CD8-positive, alpha-beta memory T cell (primary cell): ENCODE measurements at regions not wholly inside any gene's neighbourhood (a gene's known extent, or its start where the extent isn't known, plus 50 kb on each side); places are given as distances from the start of the nearest gene placed in this dataset.
"Not testable (repeated sequence)": the region's sequence is repeated elsewhere in the genome, so short reads cannot be mapped to it uniquely, and the experiment has no call there.

Experiments
- CTCF ChIA-PET: fragments of 350-600 bp; sonication (Branson Sonifier 250); formaldehyde crosslinking; loops from one replicate; lab custom pipeline; 2021; ENCODE audit warnings: antibody characterized with exemption; lab: Charles Lee
- POLR2A ChIA-PET: fragments of 350-600 bp; sonication (Branson Sonifier 250); formaldehyde crosslinking; loops from one replicate; lab custom pipeline; 2021; ENCODE audit warnings: antibody characterized with exemption; lab: Charles Lee
- DNase-seq, 5 donors: peaks; one replicate each; pipeline versions ENCODE4 v3.0.0 to v3.0.0-alpha.2; 2020 to 2022; ENCODE audit warnings: mixed read lengths in 1 of 5
- H3K27ac ChIP-seq: one replicate; pipeline ENCODE4 v1.7.0; 2013; ENCODE audit warnings: low read depth, mild to moderate bottlenecking, low read length, moderate library complexity
- H3K27me3 ChIP-seq: 2 replicates; pipeline ENCODE4 v1.7.0; 2013; ENCODE audit warnings: low read length, mild to moderate bottlenecking; ENCODE audit not compliant: insufficient read depth, poor library complexity, severe bottlenecking
- H3K36me3 ChIP-seq: 2 replicates; pipeline ENCODE4 v1.7.0; 2013; ENCODE audit warnings: mild to moderate bottlenecking, low read length, moderate library complexity; ENCODE audit not compliant: insufficient read depth
- H3K4me1 ChIP-seq: 2 replicates; pipeline ENCODE4 v1.7.0; 2013; ENCODE audit warnings: mild to moderate bottlenecking, low read length, moderate library complexity; ENCODE audit not compliant: insufficient read depth
- H3K4me3 ChIP-seq: 2 replicates; pipeline ENCODE4 v1.7.0; 2013; ENCODE audit warnings: mild to moderate bottlenecking, low read length
- H3K9me3 ChIP-seq: 2 replicates; pipeline ENCODE4 v1.7.0; 2013; ENCODE audit warnings: mild to moderate bottlenecking, low read length
- H3K27ac Mint-ChIP-seq, 8 donors: one replicate each; pipeline ENCODE4 v1.8.0; 2020 to 2021; ENCODE audit warnings: mixed read lengths in 8 of 8, mild to moderate bottlenecking in 6 of 8, inconsistent platforms in 3 of 8, moderate library complexity in 3 of 8
- H3K27me3 Mint-ChIP-seq, 2 donors: one replicate each; pipeline ENCODE4 v1.8.0; 2020 to 2021; ENCODE audit warnings: mixed read lengths in 2 of 2, mild to moderate bottlenecking in 1 of 2, moderate library complexity in 1 of 2
- H3K36me3 Mint-ChIP-seq, 3 donors: one replicate each; pipeline ENCODE4 v1.8.0; 2020 to 2021; ENCODE audit warnings: mixed read lengths in 3 of 3, inconsistent platforms in 1 of 3, mild to moderate bottlenecking in 1 of 3
- H3K4me1 Mint-ChIP-seq, 3 donors: one replicate each; pipeline ENCODE4 v1.8.0; 2020 to 2021; ENCODE audit warnings: mixed read lengths in 3 of 3, inconsistent platforms in 1 of 3, mild to moderate bottlenecking in 1 of 3
- H3K4me3 Mint-ChIP-seq, 7 donors: one replicate each; pipeline ENCODE4 v1.8.0; 2020 to 2021; ENCODE audit warnings: mixed read lengths in 7 of 7, mild to moderate bottlenecking in 6 of 7, moderate library complexity in 4 of 7, inconsistent platforms in 2 of 7
- H3K9me3 Mint-ChIP-seq, 5 donors: one replicate each; pipeline ENCODE4 v1.8.0; 2020 to 2022; ENCODE audit warnings: mixed read lengths in 5 of 5, mild to moderate bottlenecking in 3 of 5, moderate library complexity in 2 of 5, inconsistent platforms in 1 of 5

- H3K4me1 Mint-ChIP-seq = peaks cover 36 to 52% (median 49%) of the 10 kb centered on the region in 3 donors
- peak in 2 of 5 donors; percentile 5 to 19 for DNase-seq
- peaks cover 0 to 2% of the 10 kb centered on the region in 2 donors for H3K27me3 Mint-ChIP-seq
- peak overlapping the region; percentile 38 to 92 (median 84) for H3K27ac Mint-ChIP-seq
- H3K27me3 ChIP-seq = no peaks in the 10 kb centered on the region
- H3K27ac ChIP-seq = no peak overlapping the region
- H3K4me3 Mint-ChIP-seq = peak overlapping the region in 5 of 7 donors; percentile 0 to 56 (median 49)
- no peaks in the 10 kb centered on the region for H3K36me3 ChIP-seq
- CTCF ChIA-PET = interaction anchor here (1.2 to 3.0 kb wide), 4 partner anchors 12 to 146 kb away, joined by 4 to 12 read pairs (median 6); no protein-coding TSS in a partner anchor
- peaks cover 4 to 17% (median 7%) of the 10 kb centered on the region in 3 donors for H3K36me3 Mint-ChIP-seq
- POLR2A ChIA-PET = interaction anchor here (1.0 to 2.4 kb wide), 2 partner anchors 31 to 164 kb away, joined by 5 to 15 read pairs; partner anchors contain the start of gene DYRK2
- no peaks in the 10 kb centered on the region for H3K9me3 ChIP-seq
- peaks cover 47% of the 10 kb centered on the region for H3K4me1 ChIP-seq
- H3K9me3 Mint-ChIP-seq = peaks cover 12 to 21% (median 18%) of the 10 kb centered on the region in 5 donors
- H3K4me3 ChIP-seq = peak overlapping the region; percentile 14
Measured at GRCh38 chr12:67484791-67485480, 163.6 kb upstream of the DYRK2 start.

GRCh38 chr12:67486671-67487070 is 161.9 kb upstream of the DYRK2 start:
- CTCF ChIA-PET = interaction anchor here (1.0 to 1.2 kb wide), 2 partner anchors 29 to 45 kb away, joined by 3 to 4 read pairs; no protein-coding TSS in a partner anchor

GRCh38 chr12:67488349-67488748 is 160.2 kb upstream of the DYRK2 start:
- H3K4me3 ChIP-seq, H3K27ac Mint-ChIP-seq, DNase-seq, H3K27me3 ChIP-seq, H3K9me3 ChIP-seq, H3K4me3 Mint-ChIP-seq, CTCF ChIA-PET, H3K36me3 ChIP-seq, H3K27me3 Mint-ChIP-seq, H3K27ac ChIP-seq: not testable (repeated sequence)
- peaks cover 7 to 43% (median 10%) of the 10 kb centered on the region in 3 donors for H3K36me3 Mint-ChIP-seq
- peaks cover 31% of the 10 kb centered on the region for H3K4me1 ChIP-seq
- H3K9me3 Mint-ChIP-seq = peaks cover 23 to 47% (median 31%) of the 10 kb centered on the region in 5 donors
- POLR2A ChIA-PET = interaction anchor here (0.7 kb wide), 1 partner anchor 22 kb away, joined by 5 read pairs; no protein-coding TSS in a partner anchor
- peaks cover 25 to 30% (median 29%) of the 10 kb centered on the region in 3 donors for H3K4me1 Mint-ChIP-seq

More at GRCh38 chr12:67486671-67487070, 161.9 kb upstream of the DYRK2 start:
- Histone ChIP-seq H3K36me3 (no peaks in the 10 kb centered on the region), H3K27me3 (no peaks in the 10 kb centered on the region), H3K27ac (no peak overlapping the region), H3K4me3 (no peak overlapping the region), H3K9me3 (no peaks in the 10 kb centered on the region), H3K4me1 (peaks cover 47% of the 10 kb centered on the region)
- peaks cover 36 to 46% (median 46%) of the 10 kb centered on the region in 3 donors for H3K4me1 Mint-ChIP-seq
- no peak overlapping the region for H3K4me3 Mint-ChIP-seq
- H3K27me3 Mint-ChIP-seq = peaks cover 0 to 7% of the 10 kb centered on the region in 2 donors
- POLR2A ChIA-PET = no interaction called here
- H3K36me3 Mint-ChIP-seq = peaks cover 4 to 29% (median 7%) of the 10 kb centered on the region in 3 donors
- DNase-seq = no peak
- peak overlapping the region in 1 of 8 donors; percentile 29 for H3K27ac Mint-ChIP-seq
- H3K9me3 Mint-ChIP-seq = peaks cover 18 to 37% (median 22%) of the 10 kb centered on the region in 5 donors

GRCh38 chr12:67489007-67489406 is 159.5 kb upstream of the DYRK2 start:
- Mint-ChIP-seq H3K9me3 (peaks cover 23 to 50% (median 31%) of the 10 kb centered on the region in 5 donors), H3K36me3 (peaks cover 7 to 43% (median 10%) of the 10 kb centered on the region in 3 donors), H3K4me1 (peaks cover 18 to 23% (median 23%) of the 10 kb centered on the region in 3 donors), H3K4me3 (no peak overlapping the region), H3K27ac (no peak overlapping the region), H3K27me3 (peaks cover 0 to 8% of the 10 kb centered on the region in 2 donors)
- Histone ChIP-seq H3K36me3 (no peaks in the 10 kb centered on the region), H3K27ac (no peak overlapping the region), H3K4me1 (peaks cover 24% of the 10 kb centered on the region), H3K4me3 (no peak overlapping the region), H3K9me3 (no peaks in the 10 kb centered on the region), H3K27me3 (no peaks in the 10 kb centered on the region)
- ChIA-PET CTCF (no interaction called here), POLR2A (no interaction called here)
- no peak for DNase-seq

- H3K9me3 ChIP-seq = no peaks in the 10 kb centered on the region
- Mint-ChIP-seq H3K27me3 (peaks cover 0 to 2% of the 10 kb centered on the region in 2 donors), H3K4me1 (peaks cover 12 to 15% (median 14%) of the 10 kb centered on the region in 3 donors), H3K4me3 (no peak overlapping the region), H3K36me3 (peaks cover 0 to 14% (median 7%) of the 10 kb centered on the region in 3 donors), H3K9me3 (peaks cover 5 to 14% (median 9%) of the 10 kb centered on the region in 5 donors), H3K27ac (no peak overlapping the region)
- ChIA-PET POLR2A (no interaction called here), CTCF (interaction anchor here (1.2 kb wide), 1 partner anchor 13 kb away, joined by 6 read pairs; no protein-coding TSS in a partner anchor)
- no peak for DNase-seq
- H3K27ac ChIP-seq = no peak overlapping the region
- H3K36me3 ChIP-seq = no peaks in the 10 kb centered on the region
- no peaks in the 10 kb centered on the region for H3K27me3 ChIP-seq
- peaks cover 9% of the 10 kb centered on the region for H3K4me1 ChIP-seq
- H3K4me3 ChIP-seq = no peak overlapping the region
Measured at GRCh38 chr12:67496581-67496980, 152.0 kb upstream of the DYRK2 start.

GRCh38 chr12:67498991-67499390 is 149.6 kb upstream of the DYRK2 start:
- no peaks in the 10 kb centered on the region for H3K9me3 Mint-ChIP-seq
- peaks cover 18 to 22% (median 21%) of the 10 kb centered on the region in 3 donors for H3K4me1 Mint-ChIP-seq
- Histone ChIP-seq H3K4me3 (no peak overlapping the region), H3K27me3 (no peaks in the 10 kb centered on the region), H3K9me3 (no peaks in the 10 kb centered on the region), H3K27ac (no peak overlapping the region), H3K4me1 (peaks cover 11% of the 10 kb centered on the region), H3K36me3 (no peaks in the 10 kb centered on the region)
- ChIA-PET CTCF (no interaction called here), POLR2A (no interaction called here)
- no peak overlapping the region for H3K27ac Mint-ChIP-seq
- peaks cover 0 to 1% (median 0%) of the 10 kb centered on the region in 3 donors for H3K36me3 Mint-ChIP-seq
- no peak for DNase-seq
- no peak overlapping the region for H3K4me3 Mint-ChIP-seq
- no peaks in the 10 kb centered on the region for H3K27me3 Mint-ChIP-seq

- peaks cover 11% of the 10 kb centered on the region for H3K4me1 ChIP-seq
- ChIA-PET CTCF (no interaction called here), POLR2A (no interaction called here)
- no peaks in the 10 kb centered on the region for H3K36me3 Mint-ChIP-seq
- no peak for DNase-seq
- H3K4me3 ChIP-seq = no peak overlapping the region
- H3K27me3 Mint-ChIP-seq = no peaks in the 10 kb centered on the region
- no peaks in the 10 kb centered on the region for H3K36me3 ChIP-seq
- H3K27me3 ChIP-seq = no peaks in the 10 kb centered on the region
- no peaks in the 10 kb centered on the region for H3K9me3 Mint-ChIP-seq
- H3K9me3 ChIP-seq = no peaks in the 10 kb centered on the region
- peak overlapping the region in 2 of 8 donors; percentile 17 to 67 for H3K27ac Mint-ChIP-seq
- no peak overlapping the region for H3K27ac ChIP-seq
- H3K4me3 Mint-ChIP-seq = no peak overlapping the region
- peaks cover 18 to 24% (median 22%) of the 10 kb centered on the region in 3 donors for H3K4me1 Mint-ChIP-seq
Measured at GRCh38 chr12:67501362-67501761, 147.2 kb upstream of the DYRK2 start.

- CTCF ChIA-PET = interaction anchor here (1.6 kb wide), 1 partner anchor 148 kb away, joined by 3 read pairs; no protein-coding TSS in a partner anchor
- Mint-ChIP-seq H3K27ac (no peak overlapping the region), H3K9me3 (no peaks in the 10 kb centered on the region), H3K36me3 (no peaks in the 10 kb centered on the region), H3K4me1 (peaks cover 18 to 24% (median 22%) of the 10 kb centered on the region in 3 donors), H3K4me3 (no peak overlapping the region), H3K27me3 (no peaks in the 10 kb centered on the region)
- no peaks in the 10 kb centered on the region for H3K36me3 ChIP-seq
- no peaks in the 10 kb centered on the region for H3K27me3 ChIP-seq
- H3K4me3 ChIP-seq = no peak overlapping the region
- no peak for DNase-seq
- no peak overlapping the region for H3K27ac ChIP-seq
- POLR2A ChIA-PET = no interaction called here
- no peaks in the 10 kb centered on the region for H3K9me3 ChIP-seq
- peaks cover 11% of the 10 kb centered on the region for H3K4me1 ChIP-seq
Measured at GRCh38 chr12:67504026-67504425, 144.5 kb upstream of the DYRK2 start.
